HG02763 (cell line): ENCODE measurements at regions not wholly inside any gene's neighbourhood (a gene's known extent, or its start where the extent isn't known, plus 50 kb on each side); places are given as distances from the start of the nearest gene placed in this dataset.

Source experiments
- ATAC-seq: cut with Tn5 transposase; IDR thresholded peaks from one replicate; pipeline ENCODE4 v1.9.1; 2021; ENCODE audit warnings: mild to moderate bottlenecking, moderate library complexity; ENCODE audit not compliant: unreplicated experiment

DNA sequence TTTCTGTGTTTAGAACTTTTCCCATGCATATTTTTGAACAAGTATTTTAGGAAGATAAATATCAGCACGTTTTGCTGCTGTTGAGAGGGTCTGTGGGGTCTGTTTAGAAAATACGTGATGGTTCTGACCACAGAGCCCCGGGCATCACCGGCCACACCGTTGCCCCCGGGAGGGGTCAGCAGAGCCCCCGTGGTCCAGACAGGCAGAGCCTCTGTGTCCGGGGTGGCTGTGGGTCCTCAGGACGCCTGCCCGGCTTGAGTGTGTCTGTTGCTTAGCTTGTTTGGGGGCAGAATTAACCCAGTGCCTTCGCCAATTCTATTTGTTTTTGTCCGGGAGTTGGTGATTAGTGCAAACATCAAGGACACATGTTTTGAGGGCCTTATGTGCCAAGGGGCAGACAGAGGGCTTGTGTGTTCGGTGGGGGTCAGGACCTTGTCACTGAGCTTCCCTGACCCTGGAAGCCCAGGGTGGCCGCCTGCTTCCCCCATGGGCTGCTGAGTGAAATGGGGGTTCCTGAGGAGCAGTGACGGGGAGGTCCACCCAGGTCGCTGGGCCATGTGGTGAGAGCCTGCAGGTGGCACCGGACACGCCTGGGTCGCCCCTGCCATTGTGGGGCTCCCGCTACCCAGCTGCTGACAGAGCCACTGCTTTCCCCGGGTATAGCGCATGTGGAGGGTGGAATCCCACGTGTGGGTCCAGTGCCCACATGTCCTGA, 122.2 kb downstream of the SIK1 start:
- no peak for ATAC-seq

- ATAC-seq = no peak
These were observed 122.7 kb downstream of the SIK1 start for GRCh38 chr21:43304206-43304605.

DNA sequence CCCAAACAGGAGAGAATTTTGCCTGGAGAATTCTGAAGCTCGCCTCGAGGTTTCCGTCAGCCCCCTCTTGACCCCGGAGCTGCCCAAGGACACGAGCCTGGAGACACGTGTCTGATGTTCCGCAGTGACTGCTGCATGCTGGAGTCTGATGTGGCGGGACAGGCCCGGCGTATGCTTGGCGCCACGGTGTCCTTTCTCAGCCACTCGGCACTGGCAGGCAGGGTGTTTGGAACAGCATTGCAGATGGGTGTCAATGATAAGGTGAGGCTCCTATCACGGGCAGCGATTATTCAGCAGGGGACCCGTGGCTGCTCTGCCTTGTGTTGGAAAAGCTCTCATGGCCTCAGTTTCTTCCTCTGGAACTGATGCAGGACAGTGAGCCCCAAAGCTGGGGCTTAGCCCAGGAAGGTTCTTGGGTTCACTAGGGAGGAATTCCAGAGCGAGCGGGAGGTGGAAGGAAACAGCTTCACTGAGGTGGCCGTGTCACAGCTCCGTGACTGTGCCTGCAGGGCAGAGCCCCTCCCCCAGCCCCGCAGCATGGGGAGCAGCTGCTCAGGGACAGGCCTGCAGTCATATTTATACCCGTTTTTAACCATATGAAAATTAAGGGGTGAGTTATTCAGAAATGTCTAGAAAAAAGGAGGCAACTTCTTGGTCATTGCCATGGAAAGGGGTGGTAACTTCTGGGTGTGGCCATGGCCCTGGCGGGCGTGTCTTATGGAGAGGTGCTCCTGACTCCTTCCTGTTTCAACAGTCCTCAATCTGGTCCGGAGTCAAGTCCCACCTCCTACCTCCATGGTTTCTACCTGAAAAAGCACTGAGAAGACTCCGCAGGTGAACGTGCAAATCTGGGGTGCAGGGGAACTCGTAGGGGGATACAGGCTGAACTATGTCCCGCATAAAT, 123.4 kb downstream of the SIK1 start:
- ATAC-seq = no peak

DNA sequence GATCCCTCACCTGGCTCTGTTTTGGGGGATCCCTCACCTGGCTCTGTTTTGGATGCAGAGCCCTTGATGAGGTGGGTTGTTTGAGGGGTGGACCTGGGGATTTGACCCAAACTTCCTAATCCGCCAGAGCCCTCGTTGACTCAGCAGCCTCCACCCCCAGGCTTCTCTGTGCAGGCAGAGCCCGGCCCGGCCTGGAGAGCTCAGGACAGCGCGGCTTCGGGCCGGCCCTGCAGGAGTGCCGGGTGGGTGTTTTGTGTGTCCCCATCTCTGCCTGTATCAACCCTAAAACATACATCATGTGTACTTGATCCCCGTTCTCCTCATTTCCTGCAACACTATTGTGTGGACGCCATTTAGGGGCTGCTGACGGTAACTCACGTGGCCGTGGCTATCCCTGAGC, 124.2 kb downstream of the SIK1 start:
- ATAC-seq = no peak

- no peak for ATAC-seq
These were observed 124.8 kb downstream of the SIK1 start for GRCh38 chr21:43302062-43302700.

- no peak for ATAC-seq
These were observed 125.4 kb downstream of the SIK1 start for GRCh38 chr21:43301409-43302061.

DNA sequence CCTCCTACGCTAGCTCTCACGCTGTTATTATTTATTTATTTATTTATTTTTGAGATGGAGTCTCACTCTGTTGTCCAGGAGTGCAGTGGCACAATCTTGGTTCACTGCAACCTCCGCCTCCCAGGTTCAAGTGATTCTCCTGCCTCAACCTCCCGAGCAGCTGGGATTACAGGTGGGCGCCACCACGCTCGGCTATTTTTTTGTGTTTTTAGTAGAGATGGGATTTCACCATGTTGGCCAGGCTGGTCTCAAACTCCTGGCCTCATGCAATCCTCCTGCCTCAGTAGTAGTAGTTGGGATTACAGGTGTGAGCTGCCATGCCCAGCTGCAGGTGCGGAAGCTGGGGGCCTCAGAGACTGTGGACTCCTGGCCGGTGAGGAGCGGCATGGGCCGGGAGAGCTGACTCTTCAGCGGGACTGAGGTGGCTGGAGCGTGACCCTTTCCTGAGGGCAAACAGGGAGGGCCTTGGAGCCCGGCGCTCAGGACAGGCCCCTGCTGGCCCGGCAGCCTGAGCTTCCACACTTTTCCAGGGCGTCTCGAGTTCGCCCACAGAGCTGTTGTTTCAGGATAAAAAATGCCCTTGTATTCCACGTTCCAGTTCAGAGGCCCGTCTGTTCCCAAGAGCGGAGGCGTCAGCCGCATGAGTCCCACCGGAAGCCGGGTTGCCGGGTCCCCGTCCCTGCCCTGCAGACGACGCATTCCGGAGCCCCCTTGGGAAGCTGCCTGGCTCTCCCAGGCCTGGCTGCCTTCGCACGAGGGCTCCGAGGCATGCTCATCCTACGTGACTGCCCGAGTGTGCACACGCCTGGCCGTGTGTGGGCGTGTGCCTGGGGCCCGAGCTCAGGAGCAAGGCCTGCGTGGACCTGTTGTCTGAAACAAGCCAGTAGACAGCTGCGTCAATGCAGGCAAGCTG, 126.2 kb downstream of the SIK1 start:
- no peak for ATAC-seq

GRCh38 chr21:43299441-43300277, 127.3 kb downstream of the SIK1 start:
- no peak for ATAC-seq

- ATAC-seq = no peak
These were observed 128.1 kb downstream of the SIK1 start for GRCh38 chr21:43298546-43299440.

- no peak for ATAC-seq
These were observed 128.9 kb downstream of the SIK1 start for GRCh38 chr21:43297989-43298388.

GRCh38 chr21:43297391-43297981, 128.7 kb downstream of the CRYAA start:
- no peak for ATAC-seq

DNA sequence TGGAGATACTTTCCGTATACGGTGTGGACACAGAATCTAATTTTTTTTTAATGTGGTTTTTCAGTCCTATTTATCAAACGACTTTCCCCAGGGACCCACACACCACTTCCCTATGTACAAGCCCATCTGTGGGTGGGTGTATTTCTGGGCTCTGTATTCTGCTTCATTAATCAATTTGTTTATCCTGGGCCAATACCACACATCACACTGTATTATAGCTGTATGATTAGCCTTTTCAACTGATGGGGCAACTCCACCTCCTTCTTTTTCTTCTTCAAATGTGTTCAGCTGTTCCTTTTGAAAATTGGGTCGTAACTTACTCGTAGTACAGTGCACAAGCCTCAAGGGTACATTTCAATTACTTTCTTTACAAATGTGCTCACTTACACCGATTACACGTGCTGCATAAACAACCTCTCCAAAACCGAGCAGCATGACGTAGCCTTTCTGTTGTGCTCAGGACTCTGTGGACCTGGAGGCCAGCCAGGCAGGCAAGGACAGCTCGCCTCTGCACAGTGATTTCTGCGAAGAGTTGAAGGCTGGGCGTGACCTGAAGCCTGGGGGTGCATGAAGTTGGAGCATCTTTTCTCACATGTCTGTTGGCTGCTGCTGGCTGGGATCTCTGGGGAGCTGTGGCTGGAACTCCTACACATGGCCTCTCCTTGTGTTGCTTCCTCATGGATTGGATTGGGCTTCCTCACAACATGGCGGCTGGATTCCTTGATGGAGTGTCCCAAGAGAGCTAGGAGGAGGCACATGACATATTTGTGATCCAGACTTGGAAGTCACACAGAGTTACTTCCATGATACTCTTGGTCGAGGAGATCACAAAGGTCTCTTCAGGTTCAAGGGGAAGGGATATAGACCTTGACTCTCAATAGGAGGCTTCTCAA, 126.5 kb downstream of the CRYAA start:
- no peak for ATAC-seq

GRCh38 chr21:43294194-43294902, 125.5 kb downstream of the CRYAA start:
- ATAC-seq = no peak

DNA sequence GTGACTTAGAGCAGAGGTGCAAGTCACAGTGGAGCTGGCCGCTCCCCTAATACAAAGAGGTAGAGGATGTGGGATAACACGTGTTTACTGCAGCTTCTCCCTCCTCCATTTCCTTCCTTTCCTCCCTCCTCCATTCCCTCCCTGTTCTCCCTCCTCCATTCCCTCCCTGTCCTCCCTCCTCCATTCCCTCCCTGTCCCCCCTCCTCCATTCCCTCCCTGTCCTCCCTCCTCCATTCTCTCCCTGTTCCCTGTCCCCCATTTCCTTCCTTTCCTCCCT, 124.0 kb downstream of the CRYAA start:
- no peak for ATAC-seq

DNA sequence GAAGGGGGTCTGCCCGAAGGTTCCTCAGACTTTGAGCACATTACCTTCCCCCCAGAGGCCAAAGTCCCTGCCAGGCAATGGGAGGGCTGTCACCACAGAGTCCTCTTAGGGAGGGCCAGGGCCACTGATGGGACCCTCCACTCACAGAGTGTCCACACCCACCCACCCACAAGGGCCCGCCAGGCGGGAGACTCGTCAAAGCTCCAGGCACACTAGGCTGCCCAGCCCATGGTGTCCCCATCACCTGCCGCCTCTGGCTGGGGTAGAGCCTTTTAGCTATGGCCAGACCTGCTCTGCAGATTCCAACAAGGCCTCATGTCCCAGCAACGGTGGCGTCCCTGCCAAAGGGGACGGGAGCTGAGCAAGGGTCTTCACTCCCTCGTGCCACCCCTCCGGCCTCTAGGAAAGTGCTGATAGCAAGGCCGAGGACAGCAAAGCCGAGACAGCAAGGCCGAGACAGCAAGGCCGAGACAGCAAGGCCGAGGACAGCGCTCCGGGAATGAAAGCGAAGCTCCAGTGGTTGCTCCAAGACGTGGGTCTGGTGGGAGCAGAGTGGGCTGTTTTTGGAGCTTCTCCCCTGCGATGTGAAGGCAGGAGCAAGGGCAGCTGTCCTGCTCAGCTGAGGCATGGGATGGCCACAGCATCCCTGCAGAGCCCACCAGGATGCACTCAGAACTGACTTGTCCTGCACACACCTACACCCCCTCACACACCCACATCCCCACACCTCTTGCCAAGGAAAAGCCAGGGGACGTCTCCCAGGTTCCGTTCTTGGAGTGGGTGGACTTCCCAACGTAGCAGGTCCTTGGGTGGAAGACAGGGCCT, 123.4 kb downstream of the CRYAA start:
- ATAC-seq = no peak
